HT-29 (cell line): ENCODE measurements at regions not wholly inside any gene's neighbourhood (a gene's known extent, or its start where the extent isn't known, plus 50 kb on each side); places are given as distances from the start of the nearest gene placed in this dataset.
"Not testable (repeated sequence)": the region's sequence is repeated elsewhere in the genome, so short reads cannot be mapped to it uniquely, and the experiment has no call there.

Source experiments
- DNase-seq: peaks from one replicate; pipeline ENCODE4 v3.0.0-alpha.2; 2015; ENCODE audit warnings: low spot score

- peak; percentile 77 for DNase-seq
Observed at GRCh38 chr1:117754061-117754969, 148.5 kb downstream of the TENT5C start.

DNA sequence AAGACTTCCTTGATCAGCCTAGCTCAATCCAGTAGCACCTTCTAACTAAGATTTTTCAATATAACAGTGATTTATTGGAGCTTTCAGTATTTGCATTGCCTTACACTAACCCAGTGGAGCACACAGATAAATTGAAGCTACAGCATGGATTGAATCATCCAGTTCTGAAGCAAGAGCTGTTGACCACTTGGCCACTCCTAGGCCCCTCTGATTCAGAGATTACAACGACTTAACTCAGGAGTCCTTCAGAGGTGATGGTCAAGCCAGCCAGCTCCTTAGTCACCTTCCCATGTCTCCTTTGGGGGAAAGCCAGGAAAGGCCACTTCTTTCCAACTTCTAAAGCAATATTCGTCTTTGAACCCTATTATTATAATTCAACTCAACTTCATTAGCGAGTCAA is 151.8 kb downstream of the TENT5C start:
- no peak for DNase-seq

GRCh38 chr1:117758444-117759316 is 152.8 kb downstream of the TENT5C start:
- DNase-seq: peak; percentile 82

DNA sequence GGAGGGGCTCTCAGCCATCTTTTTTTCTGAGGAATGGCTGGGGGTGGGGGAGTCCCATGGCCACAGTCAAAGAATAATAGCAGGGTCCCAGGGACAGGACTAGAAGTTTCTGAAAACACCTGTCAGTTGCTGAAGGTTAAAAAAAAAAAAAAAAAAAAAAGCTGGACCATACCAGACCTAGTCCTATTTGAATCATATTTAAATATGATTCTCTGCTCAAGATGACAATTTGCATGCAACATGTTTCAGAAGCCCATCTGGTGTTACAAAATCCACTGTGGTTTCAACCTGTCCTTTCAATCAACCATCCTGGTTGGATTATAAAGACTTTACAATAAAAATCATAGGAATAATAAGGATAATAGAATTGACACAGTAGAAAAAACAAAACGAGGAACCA is 153.7 kb downstream of the TENT5C start:
- no peak for DNase-seq

- no peak for DNase-seq
Observed at GRCh38 chr1:117760069-117760468, 154.2 kb downstream of the TENT5C start.

GRCh38 chr1:117760485-117760884 is 154.6 kb downstream of the TENT5C start:
- no peak for DNase-seq

- DNase-seq: not testable (repeated sequence)
Observed at GRCh38 chr1:117767756-117768155, 161.7 kb downstream of the GDAP2 start.

- no peak for DNase-seq
Observed at GRCh38 chr1:117770981-117771531, 158.4 kb downstream of the GDAP2 start.

DNA sequence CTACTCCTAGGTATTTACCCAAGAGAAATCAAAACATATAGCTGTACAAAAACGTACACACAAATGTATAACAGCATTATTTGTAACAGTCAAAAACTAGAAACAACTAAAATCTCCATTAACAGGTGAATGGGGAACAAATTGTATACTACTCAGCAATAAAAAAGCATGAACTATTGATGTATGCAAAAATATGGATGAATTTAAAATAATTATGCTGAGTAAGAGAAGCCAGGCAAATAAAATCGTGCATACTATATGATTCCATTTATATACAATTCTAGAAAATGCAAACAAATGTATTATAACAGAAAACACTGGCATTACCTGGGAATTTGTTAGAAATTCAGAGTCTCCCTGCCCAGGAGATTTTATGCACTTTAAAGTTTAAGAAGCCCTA is 150.1 kb downstream of the GDAP2 start:
- DNase-seq: no peak

GRCh38 chr1:117780687-117781475 is 148.5 kb downstream of the GDAP2 start:
- no peak for DNase-seq

- no peak for DNase-seq
Observed at GRCh38 chr1:117782056-117782455, 147.4 kb downstream of the GDAP2 start.

GRCh38 chr1:117783606-117784396 is 145.6 kb downstream of the GDAP2 start:
- DNase-seq: no peak

DNA sequence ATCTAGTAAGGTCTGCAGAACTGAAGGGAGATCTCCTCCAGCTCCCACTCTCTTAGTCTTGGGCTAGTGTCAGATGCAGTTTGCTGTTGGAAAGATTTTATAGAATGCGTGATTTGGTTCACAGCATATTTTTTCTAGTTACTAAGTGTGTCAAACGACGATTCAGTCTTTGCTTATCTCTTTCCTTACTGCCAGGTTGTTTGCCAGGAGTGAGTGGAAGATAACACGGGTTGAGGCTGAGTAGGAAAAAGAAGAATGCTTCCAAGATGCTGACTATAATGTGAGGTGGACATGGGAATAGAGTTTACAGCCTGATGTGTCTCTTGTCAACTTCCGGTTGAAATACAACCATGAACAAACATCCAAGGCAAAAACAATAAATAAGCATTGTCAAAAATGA is 141.4 kb downstream of the GDAP2 start:
- no peak for DNase-seq

DNA sequence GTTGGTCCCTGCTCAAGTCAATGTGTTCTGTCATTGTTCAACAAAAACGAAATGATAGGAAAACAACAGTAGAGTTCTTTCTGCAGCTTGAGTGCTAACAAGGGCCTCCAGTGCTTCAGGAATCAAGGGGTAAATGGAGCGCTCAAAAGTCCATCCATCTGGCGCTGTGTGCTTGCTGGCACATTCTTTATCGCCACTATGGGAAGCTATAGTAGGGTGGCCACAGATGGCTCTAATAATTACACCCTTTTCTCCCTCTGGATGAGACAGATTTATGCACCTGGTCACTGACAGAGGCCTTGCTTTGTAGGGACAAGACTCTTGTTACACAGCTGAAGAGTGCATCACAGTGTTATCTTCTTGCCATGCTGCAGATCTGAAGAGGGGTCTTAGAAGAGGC is 136.0 kb downstream of the GDAP2 start:
- no peak for DNase-seq

- no peak for DNase-seq
Observed at GRCh38 chr1:117794073-117794472, 135.3 kb downstream of the GDAP2 start.

GRCh38 chr1:117795190-117795589 is 134.2 kb downstream of the GDAP2 start:
- DNase-seq: no peak

DNA sequence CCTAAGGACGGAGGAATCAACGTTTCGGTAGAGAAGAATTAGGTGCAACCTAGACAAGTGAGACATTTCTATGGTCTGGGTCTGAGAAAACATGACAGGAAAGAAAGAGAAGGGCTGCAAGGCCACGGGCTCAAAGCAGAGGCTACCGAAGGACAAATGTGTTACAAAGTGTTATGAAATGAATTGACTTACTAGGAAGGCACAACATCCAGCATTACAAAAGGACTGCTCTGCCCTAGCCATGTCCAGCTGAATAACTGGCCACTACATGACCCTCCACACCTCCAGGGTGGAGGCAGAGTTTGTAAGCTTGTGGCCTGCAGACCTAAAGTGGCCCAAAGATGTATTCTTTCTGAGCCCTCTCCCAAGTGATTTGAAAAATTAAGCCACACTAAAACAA is 133.6 kb downstream of the GDAP2 start:
- no peak for DNase-seq

- no peak for DNase-seq
Observed at GRCh38 chr1:117796226-117796625, 133.2 kb downstream of the GDAP2 start.

DNA sequence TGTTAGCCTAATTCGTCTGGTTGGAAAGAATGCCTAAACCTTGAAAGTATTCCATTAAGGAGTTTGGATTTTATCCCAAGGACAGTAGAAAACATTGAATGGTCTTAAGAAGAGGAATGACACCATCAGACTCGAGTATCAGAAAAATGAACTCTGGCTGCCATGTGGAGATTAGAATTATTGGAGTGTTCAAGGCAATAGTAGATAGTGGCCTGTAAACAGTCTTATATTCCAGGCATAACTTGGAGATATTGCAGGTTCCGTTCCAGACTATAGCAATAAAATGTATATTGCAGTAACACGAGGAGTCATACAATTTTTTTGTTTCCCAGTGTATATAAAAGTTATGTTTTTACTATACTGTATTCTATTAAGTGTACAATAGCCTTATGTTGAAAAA is 130.9 kb downstream of the GDAP2 start:
- DNase-seq: no peak

DNA sequence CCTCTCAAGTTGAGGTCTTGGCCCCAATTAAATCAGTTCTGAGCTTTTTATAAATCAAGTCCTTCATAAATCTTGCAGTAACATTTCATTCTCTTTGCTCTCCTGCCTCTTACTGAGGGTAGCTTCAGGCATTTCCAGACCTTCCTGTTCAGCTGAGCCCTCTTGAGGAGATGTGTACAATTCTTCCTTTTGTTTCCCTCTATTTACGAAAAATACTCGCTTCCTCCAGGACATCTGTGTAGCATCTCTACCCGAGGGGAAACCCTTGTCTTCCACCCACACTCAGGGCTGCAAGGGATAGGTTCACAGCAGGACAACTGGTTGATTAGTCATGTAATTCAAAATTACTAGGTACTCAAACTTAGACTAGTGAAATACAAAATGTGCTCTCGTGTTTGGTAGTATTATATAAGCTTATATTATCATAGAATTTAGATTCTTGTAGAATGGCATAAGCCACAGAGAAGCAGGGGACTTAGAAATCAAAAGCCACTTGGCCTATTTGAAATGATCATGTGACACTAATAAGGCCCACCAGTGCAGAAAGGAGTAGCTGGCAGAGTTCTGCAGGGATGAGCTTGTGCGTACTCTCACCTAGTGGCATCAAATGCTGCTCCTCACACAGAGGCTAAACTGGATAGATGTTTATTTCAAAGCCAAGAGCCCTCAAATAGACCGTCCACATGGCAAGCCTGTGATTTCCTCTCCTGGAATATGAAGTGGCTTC is 126.7 kb downstream of the GDAP2 start:
- no peak for DNase-seq
